Central memory CD8-positive, alpha-beta T cell (primary cell): ENCODE measurements at regions not wholly inside any gene's neighbourhood (a gene's known extent, or its start where the extent isn't known, plus 50 kb on each side); places are given as distances from the start of the nearest gene placed in this dataset.

Source experiments
- ATAC-seq: fragments of 150-1000 bp; cut with Tn5 transposase; replicated peaks from 2 replicates; pipeline ENCODE4 v1.10.0; 2022; ENCODE audit warnings: mild to moderate bottlenecking, moderate FRiP score, moderate number of reproducible peaks; ENCODE audit not compliant: poor library complexity, severe bottlenecking; ENCODE audit errors: extremely low read depth
- DNase-seq, 2 donors: peaks; one replicate each; pipeline ENCODE4 v3.0.0; 2021; ENCODE audit warnings: low spot score in 2 of 2
- H3K27ac Mint-ChIP-seq: one replicate; pipeline ENCODE4 v1.8.0; 2022; ENCODE audit warnings: low read depth, mild to moderate bottlenecking, moderate library complexity, mixed read lengths
- H3K27me3 Mint-ChIP-seq: one replicate; pipeline ENCODE4 v1.8.0; 2022; ENCODE audit warnings: mixed read lengths
- H3K36me3 Mint-ChIP-seq: one replicate; pipeline ENCODE4 v1.8.0; 2022; ENCODE audit warnings: mild to moderate bottlenecking, moderate library complexity, mixed read lengths; ENCODE audit not compliant: insufficient read depth
- H3K4me1 Mint-ChIP-seq: one replicate; pipeline ENCODE4 v1.8.0; 2022; ENCODE audit warnings: mixed read lengths
- H3K4me3 Mint-ChIP-seq: one replicate; pipeline ENCODE4 v1.8.0; 2022; ENCODE audit warnings: mild to moderate bottlenecking, moderate library complexity, mixed read lengths
- H3K9me3 Mint-ChIP-seq: one replicate; pipeline ENCODE4 v1.8.0; 2022; ENCODE audit warnings: mixed read lengths

- no peaks in the 10 kb centered on the region for H3K4me1 Mint-ChIP-seq
- H3K36me3 Mint-ChIP-seq = no peaks in the 10 kb centered on the region
- H3K27ac Mint-ChIP-seq = no peak overlapping the region
- H3K9me3 Mint-ChIP-seq = no peaks in the 10 kb centered on the region
- ATAC-seq (no peak), DNase-seq (no peak)
- no peak overlapping the region for H3K4me3 Mint-ChIP-seq
- peaks cover 56% of the 10 kb centered on the region for H3K27me3 Mint-ChIP-seq
Measured at GRCh38 chr17:73747221-73748002, 103.2 kb upstream of the SDK2 start.

GRCh38 chr17:73748508-73748907 is 104.3 kb upstream of the SDK2 start:
- Mint-ChIP-seq H3K27me3 (peaks cover 54% of the 10 kb centered on the region), H3K4me1 (no peaks in the 10 kb centered on the region), H3K36me3 (no peaks in the 10 kb centered on the region), H3K4me3 (no peak overlapping the region), H3K9me3 (no peaks in the 10 kb centered on the region), H3K27ac (no peak overlapping the region)
- DNase-seq = no peak
- no peak for ATAC-seq

GRCh38 chr17:73749337-73749823 is 105.1 kb upstream of the SDK2 start:
- DNase-seq = no peak
- Mint-ChIP-seq H3K27ac (no peak overlapping the region), H3K9me3 (no peaks in the 10 kb centered on the region), H3K4me3 (no peak overlapping the region), H3K27me3 (peaks cover 45% of the 10 kb centered on the region), H3K4me1 (no peaks in the 10 kb centered on the region), H3K36me3 (no peaks in the 10 kb centered on the region)
- ATAC-seq = no peak

- ATAC-seq (no peak), DNase-seq (no peak)
- Mint-ChIP-seq H3K4me3 (no peak overlapping the region), H3K27ac (no peak overlapping the region), H3K9me3 (no peaks in the 10 kb centered on the region), H3K4me1 (no peaks in the 10 kb centered on the region), H3K27me3 (peaks cover 38% of the 10 kb centered on the region), H3K36me3 (no peaks in the 10 kb centered on the region)
Measured at GRCh38 chr17:73749928-73750605, 105.8 kb upstream of the SDK2 start.

GRCh38 chr17:73750975-73751374 is 106.7 kb upstream of the SDK2 start:
- no peaks in the 10 kb centered on the region for H3K4me1 Mint-ChIP-seq
- DNase-seq (no peak), ATAC-seq (no peak)
- no peak overlapping the region for H3K4me3 Mint-ChIP-seq
- no peak overlapping the region for H3K27ac Mint-ChIP-seq
- no peaks in the 10 kb centered on the region for H3K9me3 Mint-ChIP-seq
- no peaks in the 10 kb centered on the region for H3K36me3 Mint-ChIP-seq
- peaks cover 32% of the 10 kb centered on the region for H3K27me3 Mint-ChIP-seq

- no peak for ATAC-seq
- peaks cover 9% of the 10 kb centered on the region for H3K4me1 Mint-ChIP-seq
- H3K4me3 Mint-ChIP-seq = no peak overlapping the region
- peaks cover 6% of the 10 kb centered on the region for H3K9me3 Mint-ChIP-seq
- H3K36me3 Mint-ChIP-seq = peaks cover 2% of the 10 kb centered on the region
- peaks cover 12% of the 10 kb centered on the region for H3K27me3 Mint-ChIP-seq
- no peak overlapping the region for H3K27ac Mint-ChIP-seq
- DNase-seq = no peak
Measured at GRCh38 chr17:73753751-73754496, 109.7 kb upstream of the SDK2 start.

- no peak overlapping the region for H3K27ac Mint-ChIP-seq
- peaks cover 9% of the 10 kb centered on the region for H3K4me1 Mint-ChIP-seq
- peaks cover 6% of the 10 kb centered on the region for H3K9me3 Mint-ChIP-seq
- peaks cover 2% of the 10 kb centered on the region for H3K36me3 Mint-ChIP-seq
- no peak overlapping the region for H3K4me3 Mint-ChIP-seq
- ATAC-seq (no peak), DNase-seq (no peak)
- H3K27me3 Mint-ChIP-seq = peaks cover 10% of the 10 kb centered on the region
Measured at GRCh38 chr17:73754886-73755400, 110.7 kb upstream of the SDK2 start.

GRCh38 chr17:73757420-73757819 is 113.2 kb upstream of the SDK2 start:
- DNase-seq = no peak
- peaks cover 5% of the 10 kb centered on the region for H3K36me3 Mint-ChIP-seq
- H3K9me3 Mint-ChIP-seq = peaks cover 6% of the 10 kb centered on the region
- ATAC-seq = no peak
- H3K4me1 Mint-ChIP-seq = peaks cover 9% of the 10 kb centered on the region
- H3K4me3 Mint-ChIP-seq = no peak overlapping the region
- peak overlapping the region; percentile 85 for H3K27ac Mint-ChIP-seq
- H3K27me3 Mint-ChIP-seq = no peaks in the 10 kb centered on the region

- H3K27ac Mint-ChIP-seq = peak overlapping the region; percentile 85
- ATAC-seq = no peak
Measured at GRCh38 chr17:73758245-73758644, 114.0 kb upstream of the SDK2 start.

GRCh38 chr17:73759324-73759723 is 115.1 kb upstream of the SDK2 start:
- Mint-ChIP-seq H3K4me1 (peaks cover 9% of the 10 kb centered on the region), H3K9me3 (peaks cover 6% of the 10 kb centered on the region), H3K27me3 (peaks cover 6% of the 10 kb centered on the region), H3K36me3 (peaks cover 5% of the 10 kb centered on the region), H3K4me3 (no peak overlapping the region), H3K27ac (no peak overlapping the region)
- no peak for ATAC-seq
- no peak for DNase-seq

More at GRCh38 chr17:73758245-73758644, 114.0 kb upstream of the SDK2 start:
- H3K27me3 Mint-ChIP-seq = no peaks in the 10 kb centered on the region
- DNase-seq = no peak
- H3K4me3 Mint-ChIP-seq = no peak overlapping the region
- peaks cover 9% of the 10 kb centered on the region for H3K4me1 Mint-ChIP-seq
- H3K36me3 Mint-ChIP-seq = peaks cover 5% of the 10 kb centered on the region
- H3K9me3 Mint-ChIP-seq = peaks cover 6% of the 10 kb centered on the region

- Mint-ChIP-seq H3K9me3 (peaks cover 6% of the 10 kb centered on the region), H3K27ac (no peak overlapping the region), H3K36me3 (peaks cover 5% of the 10 kb centered on the region), H3K27me3 (peaks cover 11% of the 10 kb centered on the region), H3K4me3 (no peak overlapping the region), H3K4me1 (peaks cover 9% of the 10 kb centered on the region)
- ATAC-seq = no peak
- no peak for DNase-seq
Measured at GRCh38 chr17:73759734-73760438, 115.6 kb upstream of the SDK2 start.

- DNase-seq (no peak), ATAC-seq (no peak)
- peaks cover 5% of the 10 kb centered on the region for H3K36me3 Mint-ChIP-seq
- H3K27ac Mint-ChIP-seq = no peak overlapping the region
- no peak overlapping the region for H3K4me3 Mint-ChIP-seq
- peaks cover 6% of the 10 kb centered on the region for H3K9me3 Mint-ChIP-seq
- peaks cover 16% of the 10 kb centered on the region for H3K27me3 Mint-ChIP-seq
- peaks cover 9% of the 10 kb centered on the region for H3K4me1 Mint-ChIP-seq
Measured at GRCh38 chr17:73760439-73760758, 116.2 kb upstream of the SDK2 start.
